ENCODE measurements at regions not wholly inside any gene's neighbourhood (a gene's known extent, or its start where the extent isn't known, plus 50 kb on each side); places are given as distances from the start of the nearest gene placed in this dataset.

DNA sequence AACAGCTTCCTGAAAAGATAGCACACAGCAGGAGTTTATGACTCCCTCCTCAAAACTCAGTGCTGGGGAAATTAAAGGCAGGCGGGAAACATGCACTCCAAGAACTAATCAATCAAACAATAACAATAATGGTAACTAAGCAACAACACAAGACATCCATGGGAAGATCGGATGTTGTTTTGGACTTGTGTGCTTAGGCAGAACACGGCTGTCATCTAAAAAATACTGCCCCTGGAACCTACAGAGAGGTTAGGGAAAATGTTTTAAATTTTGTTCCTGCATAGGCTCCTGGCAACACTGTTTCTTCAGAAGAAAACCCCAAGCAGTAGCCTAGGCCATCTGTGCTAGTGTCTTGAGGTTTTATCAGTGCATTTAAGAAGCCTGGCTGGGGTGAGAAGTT is 1378.2 kb downstream of the STIM2 start:
- no peak overlapping the region for H3K4me3 ChIP-seq
- H3K36me3 ChIP-seq = no peaks in the 10 kb centered on the region
- intact Hi-C loops (cut with DNase I; ENCODE audit: low total_unique reads) = no loop called here
- no peak overlapping the region for H3K27ac ChIP-seq
- no peaks in the 10 kb centered on the region for H3K27me3 ChIP-seq
- H3K9me3 ChIP-seq = no peaks in the 10 kb centered on the region
- WGBS, 5 donors = 44 to 61% (median 52%) methylated on average over 3 of the region's 3 CpGs
- TF ChIP-seq, protein P1, sequence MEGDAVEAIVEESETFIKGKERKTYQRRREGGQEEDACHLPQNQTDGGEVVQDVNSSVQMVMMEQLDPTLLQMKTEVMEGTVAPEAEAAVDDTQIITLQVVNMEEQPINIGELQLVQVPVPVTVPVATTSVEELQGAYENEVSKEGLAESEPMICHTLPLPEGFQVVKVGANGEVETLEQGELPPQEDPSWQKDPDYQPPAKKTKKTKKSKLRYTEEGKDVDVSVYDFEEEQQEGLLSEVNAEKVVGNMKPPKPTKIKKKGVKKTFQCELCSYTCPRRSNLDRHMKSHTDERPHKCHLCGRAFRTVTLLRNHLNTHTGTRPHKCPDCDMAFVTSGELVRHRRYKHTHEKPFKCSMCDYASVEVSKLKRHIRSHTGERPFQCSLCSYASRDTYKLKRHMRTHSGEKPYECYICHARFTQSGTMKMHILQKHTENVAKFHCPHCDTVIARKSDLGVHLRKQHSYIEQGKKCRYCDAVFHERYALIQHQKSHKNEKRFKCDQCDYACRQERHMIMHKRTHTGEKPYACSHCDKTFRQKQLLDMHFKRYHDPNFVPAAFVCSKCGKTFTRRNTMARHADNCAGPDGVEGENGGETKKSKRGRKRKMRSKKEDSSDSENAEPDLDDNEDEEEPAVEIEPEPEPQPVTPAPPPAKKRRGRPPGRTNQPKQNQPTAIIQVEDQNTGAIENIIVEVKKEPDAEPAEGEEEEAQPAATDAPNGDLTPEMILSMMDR (IDR thresholded peaks at IDR 0.05) = no peak
- TF ChIP-seq EP300 (IDR thresholded peaks at IDR 0.05) = no peak
- TF ChIP-seq POLR2A (IDR thresholded peaks at IDR 0.05) = no peak
- no peak for TF ChIP-seq POLR2AphosphoS5 (IDR thresholded peaks at IDR 0.05)
- no peak for DNase-seq
- H3K4me1 ChIP-seq = no peaks in the 10 kb centered on the region

DNA sequence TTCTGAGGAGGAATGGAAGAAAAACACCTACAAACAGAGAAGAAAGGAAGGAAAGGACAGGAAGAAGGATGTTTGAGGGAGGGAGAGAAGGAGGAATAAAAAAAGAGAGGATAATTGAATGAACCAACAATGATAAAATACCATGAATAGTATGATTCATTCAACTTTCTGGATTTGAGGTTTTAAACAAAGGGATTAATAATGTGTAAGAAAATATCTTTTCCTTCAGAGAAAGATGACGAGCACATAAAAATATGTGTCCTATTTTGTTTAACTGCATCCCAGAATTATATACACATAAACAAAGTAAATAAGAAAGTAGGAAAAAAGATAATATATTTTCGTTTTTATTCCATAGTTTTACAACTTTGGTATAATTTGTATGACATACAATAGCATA is 1380.4 kb downstream of the STIM2 start:
- Histone ChIP-seq H3K27ac (no peak overlapping the region), H3K36me3 (no peaks in the 10 kb centered on the region), H3K4me1 (no peaks in the 10 kb centered on the region), H3K9me3 (no peaks in the 10 kb centered on the region), H3K27me3 (no peaks in the 10 kb centered on the region), H3K4me3 (no peak overlapping the region)
- TF ChIP-seq, protein P1 (IDR thresholded peaks at IDR 0.05) = no peak
- no peak for TF ChIP-seq POLR2AphosphoS5 (IDR thresholded peaks at IDR 0.05)
- no peak for TF ChIP-seq EP300 (IDR thresholded peaks at IDR 0.05)
- no peak for DNase-seq
- WGBS, 5 donors = 47 to 60% (median 55%) methylated on average over 2 of the region's 2 CpGs
- intact Hi-C loops (cut with DNase I; ENCODE audit: low total_unique reads) = no loop called here

DNA sequence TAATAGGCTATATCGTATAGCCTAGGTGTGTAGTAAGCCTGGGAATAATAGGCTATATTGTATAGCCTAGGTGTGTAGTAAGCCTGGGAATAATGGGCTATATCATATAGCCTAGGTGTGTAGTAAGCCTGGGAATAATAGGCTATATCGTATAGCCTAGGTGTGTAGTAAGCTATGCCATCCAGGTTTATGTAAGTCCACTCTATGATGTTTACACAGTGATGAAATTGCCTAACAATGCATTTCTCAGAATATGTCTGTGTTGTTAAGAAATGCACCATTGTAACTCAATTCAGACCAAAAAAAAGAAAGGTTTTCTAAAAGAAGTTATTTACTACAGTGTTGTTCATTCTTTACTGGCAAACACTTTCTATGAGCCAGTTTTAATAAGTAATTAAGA is 1387.2 kb downstream of the STIM2 start:
- H3K4me3 ChIP-seq = no peak overlapping the region
- TF ChIP-seq POLR2A (IDR thresholded peaks at IDR 0.05) (no peak), EP300 (IDR thresholded peaks at IDR 0.05) (no peak), POLR2AphosphoS5 (IDR thresholded peaks at IDR 0.05) (no peak)
- TF ChIP-seq, protein P1 (IDR thresholded peaks at IDR 0.05) = no peak

DNA sequence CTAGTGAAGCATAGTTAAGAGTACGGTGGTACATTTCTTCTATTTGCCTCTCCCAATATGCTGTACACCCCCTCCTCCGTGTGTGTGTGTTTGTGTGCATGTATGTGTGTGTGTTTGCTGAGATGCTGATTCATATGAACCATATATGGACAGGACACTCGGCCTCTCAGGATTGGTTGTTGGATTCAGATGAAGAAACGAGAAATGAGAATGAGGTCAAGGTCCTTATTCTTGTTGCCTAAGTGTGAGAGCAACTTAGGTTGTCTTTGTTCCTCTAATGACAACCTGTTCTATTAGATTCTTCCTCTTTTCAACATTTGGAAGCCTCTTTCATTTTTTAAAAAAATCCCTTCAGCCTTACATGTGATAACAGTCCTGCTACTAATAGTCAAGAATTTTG is 1387.6 kb downstream of the STIM2 start:
- intact Hi-C loops (cut with DNase I; ENCODE audit: low total_unique reads) = no loop called here
- Histone ChIP-seq H3K27ac (no peak overlapping the region), H3K4me3 (no peak overlapping the region), H3K4me1 (no peaks in the 10 kb centered on the region), H3K27me3 (no peaks in the 10 kb centered on the region), H3K36me3 (no peaks in the 10 kb centered on the region), H3K9me3 (no peaks in the 10 kb centered on the region)
- DNase-seq = no peak
- WGBS, 5 donors = 50 to 60% (median 55%) methylated on average over 4 of the region's 4 CpGs
- TF ChIP-seq, protein P1 (IDR thresholded peaks at IDR 0.05) = no peak
- TF ChIP-seq POLR2AphosphoS5 (IDR thresholded peaks at IDR 0.05) = no peak
- no peak for TF ChIP-seq POLR2A (IDR thresholded peaks at IDR 0.05)
- TF ChIP-seq EP300 (IDR thresholded peaks at IDR 0.05) = no peak

More for the DNA sequence above, 1387.2 kb downstream of the STIM2 start:
- no peak for DNase-seq
- Histone ChIP-seq H3K27ac (no peak overlapping the region), H3K9me3 (no peaks in the 10 kb centered on the region), H3K36me3 (no peaks in the 10 kb centered on the region), H3K27me3 (no peaks in the 10 kb centered on the region), H3K4me1 (no peaks in the 10 kb centered on the region)
- 73 to 83% (median 74%) methylated on average over 2 of the region's 2 CpGs for WGBS, 5 donors
- intact Hi-C loops (cut with DNase I; ENCODE audit: low total_unique reads) = no loop called here
